CD8-positive, alpha-beta memory T cell (primary cell): ENCODE measurements at regions not wholly inside any gene's neighbourhood (a gene's known extent, or its start where the extent isn't known, plus 50 kb on each side); places are given as distances from the start of the nearest gene placed in this dataset.

Experiments used
- CTCF ChIA-PET: fragments of 350-600 bp; sonication (Branson Sonifier 250); formaldehyde crosslinking; loops from one replicate; lab custom pipeline; 2021; ENCODE audit warnings: antibody characterized with exemption; lab: Charles Lee
- POLR2A ChIA-PET: fragments of 350-600 bp; sonication (Branson Sonifier 250); formaldehyde crosslinking; loops from one replicate; lab custom pipeline; 2021; ENCODE audit warnings: antibody characterized with exemption; lab: Charles Lee
- DNase-seq, 5 donors: peaks; one replicate each; pipeline versions ENCODE4 v3.0.0 to v3.0.0-alpha.2; 2020 to 2022; ENCODE audit warnings: mixed read lengths in 1 of 5
- H3K27ac ChIP-seq: one replicate; pipeline ENCODE4 v1.7.0; 2013; ENCODE audit warnings: low read depth, mild to moderate bottlenecking, low read length, moderate library complexity
- H3K27me3 ChIP-seq: 2 replicates; pipeline ENCODE4 v1.7.0; 2013; ENCODE audit warnings: low read length, mild to moderate bottlenecking; ENCODE audit not compliant: insufficient read depth, poor library complexity, severe bottlenecking
- H3K36me3 ChIP-seq: 2 replicates; pipeline ENCODE4 v1.7.0; 2013; ENCODE audit warnings: mild to moderate bottlenecking, low read length, moderate library complexity; ENCODE audit not compliant: insufficient read depth
- H3K4me1 ChIP-seq: 2 replicates; pipeline ENCODE4 v1.7.0; 2013; ENCODE audit warnings: mild to moderate bottlenecking, low read length, moderate library complexity; ENCODE audit not compliant: insufficient read depth
- H3K4me3 ChIP-seq: 2 replicates; pipeline ENCODE4 v1.7.0; 2013; ENCODE audit warnings: mild to moderate bottlenecking, low read length
- H3K9me3 ChIP-seq: 2 replicates; pipeline ENCODE4 v1.7.0; 2013; ENCODE audit warnings: mild to moderate bottlenecking, low read length
- H3K27ac Mint-ChIP-seq, 8 donors: one replicate each; pipeline ENCODE4 v1.8.0; 2020 to 2021; ENCODE audit warnings: mixed read lengths in 8 of 8, mild to moderate bottlenecking in 6 of 8, inconsistent platforms in 3 of 8, moderate library complexity in 3 of 8
- H3K27me3 Mint-ChIP-seq, 2 donors: one replicate each; pipeline ENCODE4 v1.8.0; 2020 to 2021; ENCODE audit warnings: mixed read lengths in 2 of 2, mild to moderate bottlenecking in 1 of 2, moderate library complexity in 1 of 2
- H3K36me3 Mint-ChIP-seq, 3 donors: one replicate each; pipeline ENCODE4 v1.8.0; 2020 to 2021; ENCODE audit warnings: mixed read lengths in 3 of 3, inconsistent platforms in 1 of 3, mild to moderate bottlenecking in 1 of 3
- H3K4me1 Mint-ChIP-seq, 3 donors: one replicate each; pipeline ENCODE4 v1.8.0; 2020 to 2021; ENCODE audit warnings: mixed read lengths in 3 of 3, inconsistent platforms in 1 of 3, mild to moderate bottlenecking in 1 of 3
- H3K4me3 Mint-ChIP-seq, 7 donors: one replicate each; pipeline ENCODE4 v1.8.0; 2020 to 2021; ENCODE audit warnings: mixed read lengths in 7 of 7, mild to moderate bottlenecking in 6 of 7, moderate library complexity in 4 of 7, inconsistent platforms in 2 of 7
- H3K9me3 Mint-ChIP-seq, 5 donors: one replicate each; pipeline ENCODE4 v1.8.0; 2020 to 2022; ENCODE audit warnings: mixed read lengths in 5 of 5, mild to moderate bottlenecking in 3 of 5, moderate library complexity in 2 of 5, inconsistent platforms in 1 of 5

DNA sequence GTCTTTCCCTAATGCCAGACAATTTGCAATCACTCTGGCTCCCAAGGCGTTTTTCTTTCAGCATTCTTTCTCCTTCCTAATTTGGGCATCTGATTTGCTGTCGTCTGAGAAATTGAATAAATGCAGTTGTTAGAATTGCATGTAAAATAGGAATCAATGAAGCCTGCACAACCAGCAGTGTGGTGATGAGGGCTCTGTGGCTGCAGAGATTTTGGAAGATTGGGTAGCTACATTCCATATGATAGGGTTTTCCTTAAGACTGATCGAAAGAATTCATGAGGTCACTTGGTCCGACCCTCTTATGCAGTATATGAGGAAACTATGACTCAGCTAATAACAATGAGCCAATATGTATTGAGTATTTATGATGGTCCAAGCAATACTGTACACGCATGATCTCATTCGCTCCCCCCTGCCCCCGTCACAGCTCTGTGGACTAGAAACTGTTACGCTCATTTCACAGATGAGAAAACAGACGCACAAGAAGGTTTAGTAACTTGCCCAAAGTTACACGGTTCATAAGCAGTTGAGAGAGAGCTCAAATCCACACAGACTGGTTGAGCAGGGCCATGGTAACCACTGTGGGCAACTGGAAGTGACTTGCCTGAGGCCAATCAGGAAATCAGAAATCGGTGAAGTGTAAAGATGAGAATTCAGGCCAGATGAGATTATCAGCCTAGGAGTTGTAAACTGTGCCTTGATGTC lies 527.2 kb downstream of the GATA3 start:
- POLR2A ChIA-PET, result no interaction called here

DNA sequence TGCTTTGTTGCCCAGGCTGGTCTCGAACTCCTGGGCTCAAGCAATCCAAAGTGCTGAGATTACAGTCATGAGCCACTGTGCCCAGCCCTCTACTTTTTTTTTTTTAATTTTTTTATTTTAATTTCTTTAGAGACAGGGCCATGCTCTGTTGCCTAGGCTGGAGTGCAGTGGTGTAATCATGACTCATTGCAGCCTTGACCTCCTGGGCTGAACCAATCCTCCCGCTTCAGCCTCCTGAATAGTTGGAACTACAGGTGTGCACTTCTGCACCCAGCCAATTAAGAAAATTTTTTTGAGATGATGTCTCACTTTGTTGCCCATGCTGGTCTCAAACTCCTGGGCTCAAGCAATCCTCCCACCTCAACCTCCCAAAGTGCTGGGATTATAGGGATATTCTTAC lies 528.6 kb downstream of the GATA3 start:
- H3K27me3 ChIP-seq, result no peaks in the 10 kb centered on the region
- Mint-ChIP-seq H3K27me3 (peaks cover 12 to 54% of the 10 kb centered on the region in 2 donors), H3K4me3 (no peak overlapping the region), H3K4me1 (no peaks in the 10 kb centered on the region), H3K9me3 (no peaks in the 10 kb centered on the region), H3K27ac (no peak overlapping the region), H3K36me3 (no peaks in the 10 kb centered on the region)
- H3K27ac ChIP-seq, result no peak overlapping the region
- POLR2A ChIA-PET, result no interaction called here
- CTCF ChIA-PET, result no interaction called here
- H3K9me3 ChIP-seq, result no peaks in the 10 kb centered on the region
- no peaks in the 10 kb centered on the region for H3K4me1 ChIP-seq
- H3K4me3 ChIP-seq, result no peak overlapping the region
- no peaks in the 10 kb centered on the region for H3K36me3 ChIP-seq
- no peak for DNase-seq

More for the DNA sequence above, 527.2 kb downstream of the GATA3 start:
- CTCF ChIA-PET, result no interaction called here
- Histone ChIP-seq H3K27ac (no peak overlapping the region), H3K27me3 (no peaks in the 10 kb centered on the region), H3K4me3 (no peak overlapping the region), H3K9me3 (no peaks in the 10 kb centered on the region), H3K36me3 (no peaks in the 10 kb centered on the region), H3K4me1 (no peaks in the 10 kb centered on the region)
- Mint-ChIP-seq H3K36me3 (no peaks in the 10 kb centered on the region), H3K9me3 (no peaks in the 10 kb centered on the region), H3K4me3 (no peak overlapping the region), H3K4me1 (peaks cover 0 to 5% (median 0%) of the 10 kb centered on the region in 3 donors), H3K27me3 (peaks cover 7 to 44% of the 10 kb centered on the region in 2 donors), H3K27ac (no peak overlapping the region)
- DNase-seq, result no peak

DNA sequence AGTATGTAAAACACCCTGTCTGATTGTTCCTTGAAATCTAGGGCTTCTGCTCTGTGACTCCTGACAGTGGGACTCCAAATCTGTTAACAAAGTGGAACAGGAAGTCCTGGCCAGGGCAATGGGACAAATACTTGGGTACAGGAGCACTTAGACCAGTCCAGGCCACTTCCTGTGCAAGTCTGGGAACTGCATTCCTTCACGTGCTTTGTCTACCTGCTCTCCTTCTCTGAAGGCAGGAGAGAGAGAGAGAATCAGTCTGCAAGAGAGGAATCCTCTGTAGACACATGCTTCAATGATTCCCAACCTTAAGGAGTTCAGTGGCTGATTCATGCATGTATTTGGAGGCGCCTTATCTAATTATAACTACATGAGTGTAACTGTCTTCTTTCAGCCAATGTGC lies 530.2 kb downstream of the GATA3 start:
- no peaks in the 10 kb centered on the region for H3K4me1 Mint-ChIP-seq
- DNase-seq, result no peak
- H3K4me1 ChIP-seq, result no peaks in the 10 kb centered on the region
- H3K27me3 Mint-ChIP-seq, result peaks cover 18 to 58% of the 10 kb centered on the region in 2 donors
- CTCF ChIA-PET, result no interaction called here
- POLR2A ChIA-PET, result interaction anchor here (0.5 kb wide), 1 partner anchor 171 kb away, joined by 5 read pairs; no protein-coding TSS in a partner anchor
- no peak overlapping the region for H3K4me3 ChIP-seq
- H3K4me3 Mint-ChIP-seq, result no peak overlapping the region
- H3K9me3 Mint-ChIP-seq, result no peaks in the 10 kb centered on the region
- H3K27ac ChIP-seq, result no peak overlapping the region
- H3K27ac Mint-ChIP-seq, result no peak overlapping the region
- no peaks in the 10 kb centered on the region for H3K27me3 ChIP-seq
- no peaks in the 10 kb centered on the region for H3K9me3 ChIP-seq
- no peaks in the 10 kb centered on the region for H3K36me3 ChIP-seq
- no peaks in the 10 kb centered on the region for H3K36me3 Mint-ChIP-seq

DNA sequence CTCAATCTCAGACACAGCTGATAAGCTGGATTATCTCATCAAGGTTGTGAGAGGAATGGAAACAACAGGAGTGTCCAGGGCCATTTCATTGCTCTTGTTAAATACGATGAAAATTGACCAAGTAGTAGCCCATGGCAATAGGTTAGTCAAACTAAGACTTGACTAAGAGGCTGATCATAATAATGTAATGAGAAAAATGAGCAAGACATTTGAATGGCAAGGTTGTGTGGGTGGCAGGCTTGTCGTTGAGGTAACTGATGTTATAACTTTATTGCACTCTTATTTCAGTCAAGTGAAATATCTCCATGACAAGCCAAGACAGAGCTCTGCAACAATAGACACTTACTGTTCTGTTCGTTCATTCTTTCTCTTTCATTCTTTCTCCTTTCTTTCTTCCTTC lies 532.0 kb downstream of the GATA3 start:
- Mint-ChIP-seq H3K27me3 (peaks cover 18 to 59% of the 10 kb centered on the region in 2 donors), H3K4me3 (no peak overlapping the region)
- CTCF ChIA-PET, result no interaction called here

DNA sequence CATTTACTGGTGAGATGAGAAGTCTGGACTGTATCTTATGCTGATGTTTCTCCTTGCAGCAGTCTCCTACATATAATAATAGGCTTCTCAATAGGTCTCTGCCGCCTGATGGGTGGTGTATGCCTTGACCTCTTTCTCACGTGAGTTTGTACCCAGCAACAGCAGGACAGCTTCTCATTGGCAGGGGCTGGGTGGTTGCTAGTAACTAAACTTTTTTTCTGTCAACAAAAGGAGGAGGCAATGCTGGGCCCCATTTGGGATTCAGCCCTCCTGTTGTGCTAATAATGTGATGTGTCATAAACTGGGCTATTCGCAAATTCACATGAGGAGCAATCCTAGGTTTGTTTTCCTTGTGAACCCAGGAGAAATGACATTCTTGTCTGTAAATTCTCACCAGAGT lies 533.6 kb downstream of the GATA3 start:
- Mint-ChIP-seq H3K36me3 (no peaks in the 10 kb centered on the region), H3K9me3 (no peaks in the 10 kb centered on the region), H3K4me1 (no peaks in the 10 kb centered on the region), H3K27me3 (peaks cover 16 to 62% of the 10 kb centered on the region in 2 donors), H3K4me3 (no peak overlapping the region), H3K27ac (no peak overlapping the region)
- POLR2A ChIA-PET, result no interaction called here
- H3K36me3 ChIP-seq, result no peaks in the 10 kb centered on the region
- CTCF ChIA-PET, result no interaction called here
- H3K9me3 ChIP-seq, result no peaks in the 10 kb centered on the region
- no peaks in the 10 kb centered on the region for H3K27me3 ChIP-seq
- H3K4me3 ChIP-seq, result no peak overlapping the region
- H3K4me1 ChIP-seq, result no peaks in the 10 kb centered on the region
- no peak for DNase-seq
- H3K27ac ChIP-seq, result no peak overlapping the region

More for the DNA sequence above, 532.0 kb downstream of the GATA3 start:
- Mint-ChIP-seq H3K9me3 (no peaks in the 10 kb centered on the region), H3K4me1 (no peaks in the 10 kb centered on the region), H3K27ac (no peak overlapping the region), H3K36me3 (no peaks in the 10 kb centered on the region)
- Histone ChIP-seq H3K36me3 (no peaks in the 10 kb centered on the region), H3K27me3 (no peaks in the 10 kb centered on the region), H3K27ac (no peak overlapping the region), H3K4me3 (no peak overlapping the region), H3K4me1 (no peaks in the 10 kb centered on the region), H3K9me3 (no peaks in the 10 kb centered on the region)
- POLR2A ChIA-PET, result no interaction called here
- no peak for DNase-seq

DNA sequence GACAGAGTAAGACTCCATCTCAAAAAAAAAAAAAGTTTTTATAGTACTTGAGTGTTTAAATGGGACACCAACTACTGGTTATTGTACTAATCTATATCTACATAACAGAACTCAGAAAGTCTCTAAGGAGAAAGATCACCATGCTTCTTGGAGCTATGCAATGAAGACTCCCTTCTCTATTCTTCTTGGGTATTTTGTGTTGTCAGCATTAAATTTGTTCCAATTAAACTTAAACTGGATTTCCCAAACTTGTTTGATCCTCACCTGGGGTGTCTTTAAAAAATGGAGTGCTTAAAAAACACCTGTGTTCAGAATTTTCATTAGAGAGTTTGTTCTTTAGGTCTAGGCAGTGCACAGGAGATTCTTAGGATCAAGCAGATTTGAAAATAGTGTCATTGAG lies 536.0 kb downstream of the GATA3 start:
- Histone ChIP-seq H3K36me3 (no peaks in the 10 kb centered on the region), H3K4me3 (no peak overlapping the region), H3K27ac (no peak overlapping the region), H3K27me3 (no peaks in the 10 kb centered on the region), H3K4me1 (no peaks in the 10 kb centered on the region), H3K9me3 (no peaks in the 10 kb centered on the region)
- H3K36me3 Mint-ChIP-seq, result no peaks in the 10 kb centered on the region
- H3K4me1 Mint-ChIP-seq, result no peaks in the 10 kb centered on the region
- H3K9me3 Mint-ChIP-seq, result no peaks in the 10 kb centered on the region
- CTCF ChIA-PET, result no interaction called here
- no peak for DNase-seq
- peaks cover 16 to 47% of the 10 kb centered on the region in 2 donors for H3K27me3 Mint-ChIP-seq
- no peak overlapping the region for H3K27ac Mint-ChIP-seq
- POLR2A ChIA-PET, result no interaction called here
- no peak overlapping the region for H3K4me3 Mint-ChIP-seq

DNA sequence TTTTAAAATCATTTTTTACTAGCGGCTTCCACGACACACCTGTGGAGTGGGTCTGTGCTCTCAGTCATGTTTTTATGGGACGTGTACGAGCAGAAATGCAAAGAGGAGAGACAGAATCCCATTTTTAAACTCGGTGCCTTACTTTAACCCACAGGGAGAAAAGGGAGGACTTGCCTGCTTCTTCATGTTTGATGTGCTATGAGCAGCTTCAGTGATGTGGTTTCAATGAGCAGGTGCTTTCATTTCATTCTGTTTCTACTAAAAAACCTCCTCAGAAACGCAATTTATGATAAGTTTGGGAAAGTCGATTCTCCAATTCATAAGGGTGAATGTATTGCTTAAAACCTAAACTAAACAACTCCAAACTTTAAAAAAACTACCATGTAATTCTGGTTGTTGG lies 537.2 kb downstream of the GATA3 start:
- Mint-ChIP-seq H3K27ac (no peak overlapping the region), H3K4me3 (no peak overlapping the region)
- POLR2A ChIA-PET, result no interaction called here

DNA sequence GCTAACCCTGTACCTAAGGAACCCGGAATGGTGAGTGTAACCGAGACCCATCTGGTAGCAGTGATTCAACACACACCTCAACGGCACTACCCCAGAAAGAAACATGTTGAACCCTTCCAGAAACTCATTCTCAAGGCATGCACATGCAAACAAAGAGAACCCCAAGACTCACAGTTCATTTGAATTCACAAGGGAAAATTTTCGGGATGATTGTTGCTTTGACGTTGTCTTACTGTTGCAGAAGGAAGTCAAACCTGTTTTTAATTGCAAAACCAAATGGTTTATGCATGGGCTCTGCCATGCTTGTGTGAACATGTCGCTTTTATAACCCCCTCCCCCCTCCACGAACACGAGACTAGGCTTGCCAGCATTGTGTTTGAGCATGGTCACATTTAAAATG lies 539.7 kb downstream of the GATA3 start:
- DNase-seq, result no peak
- H3K9me3 Mint-ChIP-seq, result no peaks in the 10 kb centered on the region
- Histone ChIP-seq H3K9me3 (no peaks in the 10 kb centered on the region), H3K27ac (no peak overlapping the region), H3K36me3 (no peaks in the 10 kb centered on the region), H3K4me3 (no peak overlapping the region), H3K4me1 (no peaks in the 10 kb centered on the region), H3K27me3 (no peaks in the 10 kb centered on the region)
- no peaks in the 10 kb centered on the region for H3K36me3 Mint-ChIP-seq
- no peak overlapping the region for H3K4me3 Mint-ChIP-seq
- peaks cover 3 to 33% of the 10 kb centered on the region in 2 donors for H3K27me3 Mint-ChIP-seq
- CTCF ChIA-PET, result no interaction called here
- POLR2A ChIA-PET, result no interaction called here
- no peaks in the 10 kb centered on the region for H3K4me1 Mint-ChIP-seq
- no peak overlapping the region for H3K27ac Mint-ChIP-seq

More for the DNA sequence above, 537.2 kb downstream of the GATA3 start:
- Histone ChIP-seq H3K36me3 (no peaks in the 10 kb centered on the region), H3K27ac (no peak overlapping the region), H3K4me1 (no peaks in the 10 kb centered on the region), H3K4me3 (no peak overlapping the region), H3K27me3 (no peaks in the 10 kb centered on the region), H3K9me3 (no peaks in the 10 kb centered on the region)
- Mint-ChIP-seq H3K9me3 (no peaks in the 10 kb centered on the region), H3K4me1 (no peaks in the 10 kb centered on the region), H3K27me3 (peaks cover 14 to 42% of the 10 kb centered on the region in 2 donors), H3K36me3 (no peaks in the 10 kb centered on the region)
- no peak for DNase-seq
- CTCF ChIA-PET, result no interaction called here
